NCI-H2029 (cell line): ENCODE measurements at regions not wholly inside any gene's neighbourhood (a gene's known extent, or its start where the extent isn't known, plus 50 kb on each side); places are given as distances from the start of the nearest gene placed in this dataset.
"Not testable (repeated sequence)": the region's sequence is repeated elsewhere in the genome, so short reads cannot be mapped to it uniquely, and the experiment has no call there.

Experiments used
- DNase-seq: peaks from one replicate; lab custom pipeline; 2025; lab: John Stamatoyannopoulos, UW

DNA sequence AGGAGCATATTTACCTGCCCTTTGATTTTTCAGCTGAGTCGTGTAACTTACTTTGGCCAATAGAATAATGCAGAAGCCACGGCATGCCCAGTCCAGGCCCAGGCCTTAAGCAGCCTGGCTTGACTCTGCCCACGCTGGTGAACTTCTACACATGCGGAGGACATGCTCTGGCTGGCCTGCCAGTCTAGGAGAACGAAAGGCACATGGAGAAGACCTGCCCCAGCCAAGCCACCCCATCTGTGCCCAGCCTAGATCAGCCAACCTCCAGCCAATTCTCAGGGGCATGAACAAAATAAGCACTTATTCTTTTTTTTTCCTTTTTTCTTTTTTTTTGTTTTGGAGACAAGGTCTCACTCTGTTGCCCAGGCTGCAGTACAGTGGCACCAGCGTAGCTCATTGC lies 112.7 kb upstream of the NANOS1 start:
- no peak for DNase-seq

DNA sequence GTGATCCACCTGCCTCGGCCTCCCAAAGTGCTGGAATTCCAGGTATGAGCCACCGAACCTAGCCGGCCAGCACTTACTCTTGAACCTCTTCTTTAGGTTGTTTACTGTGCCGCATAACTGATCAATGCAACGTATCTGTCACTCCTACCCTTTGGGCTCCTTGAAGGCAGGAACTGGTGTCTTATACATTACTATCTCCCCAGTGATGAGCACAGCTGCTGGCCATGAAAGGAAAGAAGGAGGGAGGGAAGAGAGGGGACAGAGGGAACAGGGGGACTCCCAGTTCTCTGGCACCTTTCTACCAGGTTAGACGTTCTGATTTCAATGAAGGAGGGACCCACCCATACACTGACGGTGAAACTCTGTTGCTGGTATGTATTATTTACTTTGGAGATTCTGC lies 111.8 kb upstream of the NANOS1 start:
- no peak for DNase-seq

DNA sequence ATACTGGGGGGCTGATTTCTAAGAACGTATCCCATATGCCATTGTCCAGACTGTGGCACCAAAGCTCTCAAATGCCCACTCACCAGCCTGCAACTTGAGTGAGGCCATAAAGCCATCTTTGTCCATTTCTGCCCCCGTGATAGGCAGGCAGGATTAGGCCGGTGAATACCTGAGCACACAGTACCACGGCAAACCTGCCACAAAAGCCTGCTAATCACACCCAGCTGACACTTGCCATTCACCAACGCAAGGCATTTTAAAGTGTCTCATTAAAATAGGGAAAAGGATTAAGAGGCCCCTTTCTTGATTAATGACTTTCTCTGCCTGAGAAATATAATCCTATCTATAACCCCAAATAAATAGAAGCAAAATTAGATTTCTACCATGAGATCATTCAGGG lies 111.4 kb upstream of the NANOS1 start:
- no peak for DNase-seq

DNA sequence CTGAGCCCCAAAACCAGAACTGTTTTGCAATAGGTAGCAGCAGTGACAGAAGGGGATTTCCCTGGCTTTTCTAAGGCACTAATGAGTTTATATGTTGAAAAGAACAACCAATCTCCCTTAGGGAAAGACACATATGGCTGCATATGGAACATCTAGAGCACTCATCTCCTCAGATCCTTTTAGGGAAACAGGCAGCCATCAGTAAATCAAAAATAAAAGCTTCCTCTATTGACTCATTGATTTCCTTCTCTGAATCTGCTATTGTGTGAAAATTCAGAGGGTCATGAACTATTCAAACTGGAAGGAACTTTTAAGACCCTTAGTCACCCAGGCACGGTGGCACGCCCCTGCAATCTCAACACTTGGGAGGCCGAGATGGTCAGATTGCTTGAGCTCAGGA lies 110.9 kb upstream of the NANOS1 start:
- DNase-seq: no peak

DNA sequence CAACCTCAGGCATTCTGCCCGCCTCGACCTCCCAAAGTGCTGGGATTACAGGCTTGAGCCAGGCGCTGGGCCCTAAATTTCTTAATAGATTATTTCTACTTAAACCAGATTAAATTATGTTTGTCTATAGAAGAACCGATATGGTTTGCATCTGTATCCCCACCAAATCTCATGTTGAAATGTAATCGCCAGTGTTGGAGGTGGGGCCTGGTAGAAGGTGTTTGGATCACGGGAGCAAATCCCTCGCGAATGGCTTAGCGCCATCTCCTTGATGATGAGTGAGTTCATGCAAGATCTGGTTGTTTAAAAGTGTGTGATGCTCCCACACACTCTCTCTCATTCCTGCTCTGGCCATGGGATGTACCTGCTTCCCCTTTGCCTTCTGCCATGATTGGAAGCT lies 109.3 kb upstream of the NANOS1 start:
- no peak for DNase-seq

DNA sequence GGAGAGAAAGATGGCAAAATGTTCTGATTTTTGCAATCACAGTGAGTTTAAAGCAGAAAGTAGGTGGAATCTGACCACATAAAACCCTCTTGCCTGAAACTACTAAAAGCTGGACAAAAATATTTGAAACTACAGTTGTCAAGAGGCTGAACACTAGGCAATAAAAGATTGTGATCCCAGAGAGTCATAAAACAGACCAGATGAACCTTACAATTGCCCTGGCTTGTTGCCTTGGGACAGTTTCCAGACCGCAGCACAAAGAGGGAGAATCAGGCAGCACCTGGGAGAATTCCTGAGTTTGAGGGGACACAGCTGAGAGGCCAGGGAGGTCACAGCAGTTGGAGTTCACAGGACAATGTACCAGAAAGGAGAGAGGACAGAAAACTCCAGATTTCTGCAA lies 107.3 kb upstream of the NANOS1 start:
- no peak for DNase-seq

DNA sequence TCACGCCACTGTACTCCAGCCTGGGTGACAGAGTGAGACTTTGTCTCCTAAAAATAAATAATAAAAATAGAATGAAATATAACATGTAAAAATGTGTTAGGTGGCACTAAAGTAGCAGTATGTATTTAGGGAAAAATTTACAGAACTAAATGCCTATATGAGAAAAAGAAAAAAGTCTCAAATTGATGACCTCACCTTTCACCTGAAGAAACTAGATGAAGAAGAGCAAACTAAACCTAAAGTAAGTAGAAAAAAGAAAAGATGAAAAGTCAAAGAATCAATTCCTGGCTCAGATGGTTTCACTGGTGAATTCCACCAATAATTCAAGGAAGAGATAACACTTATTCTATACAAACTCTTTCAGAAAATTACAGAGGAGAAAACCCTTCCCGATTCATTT lies 106.5 kb upstream of the NANOS1 start:
- DNase-seq: no peak

DNA sequence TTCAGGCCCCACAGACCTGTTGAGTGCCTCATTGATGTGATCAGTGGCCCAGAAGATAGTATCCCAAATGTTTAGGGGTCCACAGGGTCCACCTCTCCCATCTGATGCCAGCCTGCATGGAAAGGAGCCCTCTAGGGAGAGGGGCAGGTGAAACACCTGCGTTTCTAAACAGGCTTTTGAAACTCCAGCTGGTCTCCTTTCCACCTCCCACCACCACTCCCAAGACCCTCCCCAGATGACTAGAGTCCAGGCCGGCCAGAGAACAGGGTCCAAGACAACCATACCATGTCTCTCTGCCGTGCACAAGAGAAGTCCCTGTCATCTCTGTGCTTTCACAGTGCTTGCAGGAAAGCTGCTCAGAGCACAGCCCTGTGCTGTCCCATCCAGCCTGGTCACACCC lies 105.0 kb upstream of the NANOS1 start:
- no peak for DNase-seq

DNA sequence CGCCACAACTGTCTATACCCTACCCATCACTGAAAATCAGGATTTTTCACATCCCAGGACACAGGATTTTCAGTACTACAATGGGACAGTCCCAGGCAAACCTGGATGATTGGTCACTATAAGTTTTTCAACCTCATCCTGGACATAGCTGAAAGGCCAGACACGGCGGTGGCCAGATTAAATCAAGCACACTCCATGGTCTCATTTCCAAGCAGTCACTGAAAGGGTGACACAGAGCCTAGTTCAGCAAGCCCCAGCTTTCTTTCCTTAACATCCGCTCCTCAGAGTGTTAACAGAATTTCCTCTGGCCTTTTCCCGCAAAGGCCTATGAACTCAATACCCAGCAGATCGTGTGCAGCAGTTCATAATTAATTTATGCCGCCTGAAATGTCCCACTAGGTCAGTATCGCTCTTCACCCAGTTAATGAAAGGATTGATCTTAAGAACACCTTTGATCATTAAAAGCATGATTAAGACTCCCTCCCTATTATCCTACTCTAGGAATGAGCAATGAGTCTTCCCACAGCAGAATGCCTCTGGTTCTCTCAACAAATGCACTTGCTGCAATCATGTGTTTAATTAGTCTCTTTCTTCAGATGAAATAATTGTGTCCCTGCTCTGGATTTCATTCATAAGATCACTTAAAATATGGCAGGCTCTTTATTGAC lies 104.0 kb upstream of the NANOS1 start:
- no peak for DNase-seq

DNA sequence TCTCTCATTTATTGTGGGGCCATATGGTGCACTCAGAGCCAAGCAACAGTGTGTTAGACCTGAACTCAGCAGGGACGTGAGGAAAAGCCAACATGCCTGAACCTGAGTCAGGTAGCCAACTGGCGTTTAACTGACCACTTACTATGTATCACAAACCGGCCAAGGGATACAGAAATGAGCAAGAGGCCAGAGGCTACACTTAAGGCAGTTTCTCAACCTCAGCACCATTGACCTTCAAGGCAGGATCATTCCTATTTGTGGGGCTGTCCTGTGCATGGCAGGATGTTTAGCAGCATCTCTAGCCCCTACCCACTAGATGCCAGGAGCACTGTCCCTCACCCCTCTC lies 103.5 kb upstream of the NANOS1 start:
- DNase-seq: no peak

DNA sequence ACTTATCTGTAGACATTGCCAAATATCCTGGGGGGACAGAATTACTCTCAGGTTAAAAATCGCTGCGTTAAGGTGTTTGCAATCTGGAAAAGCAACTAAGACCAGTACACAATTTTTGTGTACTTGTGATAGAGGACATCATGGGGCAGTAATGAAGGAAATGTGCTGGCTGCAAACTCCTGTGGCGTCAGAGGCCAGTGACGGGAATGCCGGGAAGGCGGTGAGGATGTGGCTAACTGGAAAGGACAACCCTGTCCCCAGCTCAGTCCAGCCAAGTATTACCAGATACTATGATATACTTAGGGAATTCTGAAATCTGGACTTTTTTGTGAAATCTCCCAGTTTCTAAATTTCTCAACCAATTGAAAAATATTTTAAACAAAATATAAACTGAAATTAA lies 103.1 kb upstream of the NANOS1 start:
- no peak for DNase-seq

DNA sequence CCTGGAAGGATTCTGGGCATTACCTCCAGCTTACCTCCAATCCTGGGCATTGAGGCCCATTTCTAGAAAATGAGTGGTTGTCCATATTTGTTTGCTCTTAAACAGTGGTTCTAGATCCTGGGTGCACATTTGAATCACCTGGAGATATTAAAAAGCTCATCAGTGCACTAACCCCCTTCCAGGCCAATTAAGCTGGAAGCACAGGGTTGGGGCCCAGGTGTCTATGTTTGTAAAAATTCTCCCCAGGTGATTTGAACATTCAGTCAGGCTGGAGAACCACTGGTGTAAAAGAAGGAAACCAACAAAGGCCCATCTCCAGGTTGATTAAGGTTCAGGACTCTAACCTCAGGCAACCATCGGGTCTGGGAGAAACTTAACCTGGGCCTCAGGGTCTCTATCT lies 102.6 kb upstream of the NANOS1 start:
- no peak for DNase-seq

DNA sequence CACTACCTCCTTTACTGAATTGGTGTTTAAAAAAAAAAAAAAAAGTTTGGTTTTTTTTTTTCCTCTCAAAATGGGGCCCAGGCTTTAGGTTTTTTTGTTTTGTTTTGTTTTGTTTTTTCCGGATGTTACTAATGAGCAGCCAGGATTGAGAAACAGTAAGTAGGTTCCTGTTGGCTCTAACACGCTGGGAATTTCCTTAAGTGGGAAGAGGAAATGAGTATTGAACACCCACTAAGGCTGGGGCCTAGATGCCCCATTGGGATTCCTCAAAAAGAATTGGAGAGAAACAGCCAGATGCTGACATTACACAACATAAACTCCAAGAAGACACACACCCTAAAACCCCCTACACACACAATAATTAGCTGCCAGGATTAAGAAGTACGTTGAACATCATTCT lies 102.2 kb upstream of the NANOS1 start:
- no peak for DNase-seq

DNA sequence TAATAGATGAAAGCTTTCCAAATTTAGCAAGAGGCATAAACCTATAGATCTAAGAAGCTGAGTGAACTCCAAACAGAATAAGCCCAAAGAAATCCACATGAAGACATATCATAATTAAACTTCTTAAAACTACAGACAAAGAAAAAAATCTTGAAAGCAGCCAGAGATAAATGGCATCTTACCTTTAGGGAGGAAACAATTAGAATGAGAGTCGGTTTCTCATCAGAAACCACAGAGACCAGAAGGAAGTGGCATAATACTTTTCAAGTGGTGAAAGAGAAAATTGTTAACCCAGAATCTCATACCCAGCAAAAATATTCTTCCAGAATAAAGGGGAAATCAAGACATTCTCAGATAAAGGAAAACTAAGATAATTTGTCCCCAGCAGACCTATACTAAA lies 98.9 kb upstream of the NANOS1 start:
- DNase-seq: no peak

DNA sequence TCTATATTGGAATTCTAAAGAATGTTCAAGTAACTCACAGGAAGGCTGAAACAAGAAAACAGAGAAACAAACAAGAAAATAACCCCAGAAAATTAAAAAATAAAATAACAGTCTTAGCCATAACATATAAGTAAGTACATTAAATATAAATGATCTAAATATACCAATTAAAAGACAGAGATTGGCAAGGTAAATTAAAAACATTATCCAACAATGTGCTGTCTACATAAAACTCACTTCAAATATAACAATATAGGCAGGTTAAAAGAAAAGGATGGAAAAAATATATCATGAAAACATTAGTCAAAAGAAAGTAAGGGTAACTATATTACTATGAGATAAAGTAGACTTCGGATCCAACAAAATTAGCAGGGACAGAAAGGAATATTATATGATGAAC lies 98.1 kb upstream of the NANOS1 start:
- no peak for DNase-seq

DNA sequence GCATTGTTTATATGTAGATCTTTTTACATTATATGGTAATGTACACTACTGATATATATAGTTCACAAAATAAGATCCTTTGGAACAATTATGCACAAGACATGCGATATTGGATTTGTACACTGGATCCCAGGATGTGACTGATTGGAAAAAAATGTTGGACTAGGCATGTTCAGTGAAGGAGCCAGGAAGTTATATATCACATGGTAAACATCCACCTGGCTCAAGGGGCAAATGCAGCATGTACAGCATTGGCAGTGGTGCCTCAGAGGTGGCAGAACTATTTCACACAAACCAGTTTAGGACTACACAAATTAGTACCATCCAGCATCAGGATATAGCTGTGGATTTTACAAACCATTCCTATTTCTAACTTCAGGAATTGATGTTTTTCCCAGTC lies 97.4 kb upstream of the NANOS1 start:
- not testable (repeated sequence) for DNase-seq

DNA sequence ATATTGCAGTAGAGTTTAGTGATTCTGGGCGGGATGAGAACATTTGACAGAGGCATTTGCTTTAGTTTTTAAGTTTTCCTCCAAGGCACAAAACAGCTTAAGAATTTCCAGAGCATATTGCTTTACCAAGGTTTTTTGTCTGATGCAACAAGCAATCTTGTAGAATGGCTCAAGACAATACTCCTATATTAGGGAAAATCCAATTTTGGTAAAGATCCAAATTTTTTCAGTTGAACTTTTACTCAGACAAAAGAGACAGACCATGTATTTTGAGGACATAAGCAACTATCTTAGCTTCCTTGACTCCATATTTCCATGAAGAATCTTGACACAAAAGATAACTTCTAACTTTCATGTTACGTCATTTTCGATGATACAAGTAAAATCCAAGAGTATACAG lies 92.3 kb upstream of the NANOS1 start:
- no peak for DNase-seq

DNA sequence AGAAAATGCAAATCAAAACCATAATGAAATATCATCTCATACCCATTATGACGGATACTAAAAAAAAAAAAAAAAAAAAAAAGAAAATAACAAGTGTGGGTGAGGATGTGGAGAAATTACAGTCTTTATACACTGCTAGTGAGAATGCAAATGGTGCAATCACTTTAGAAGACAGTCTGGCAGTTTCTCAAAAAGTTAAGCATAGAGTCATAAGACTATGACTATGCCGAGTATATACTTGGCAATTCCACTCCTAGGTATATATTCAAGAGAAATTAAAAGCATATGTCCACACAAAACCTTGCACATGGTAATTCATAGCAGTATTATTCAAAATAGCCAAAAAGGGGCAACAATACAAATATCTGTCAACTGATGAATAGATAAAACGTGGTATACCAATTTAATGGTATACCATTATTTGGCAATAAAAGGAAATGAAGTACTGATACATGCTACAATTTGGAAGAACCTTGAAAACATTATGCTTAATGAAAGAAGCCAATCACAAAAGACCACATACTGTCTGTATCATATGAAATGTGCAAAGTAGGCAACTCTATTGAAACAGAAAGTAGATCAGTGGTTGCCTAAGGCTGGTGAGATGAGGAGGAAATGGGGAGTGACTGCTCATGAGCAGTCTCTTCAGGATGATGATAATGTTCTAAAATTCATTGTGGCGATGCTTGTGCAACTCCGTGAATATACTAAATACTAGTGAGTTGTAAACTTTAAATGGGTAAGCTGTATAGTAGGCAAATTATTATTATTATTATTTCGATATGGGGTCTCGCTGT lies 90.1 kb upstream of the NANOS1 start:
- no peak for DNase-seq

DNA sequence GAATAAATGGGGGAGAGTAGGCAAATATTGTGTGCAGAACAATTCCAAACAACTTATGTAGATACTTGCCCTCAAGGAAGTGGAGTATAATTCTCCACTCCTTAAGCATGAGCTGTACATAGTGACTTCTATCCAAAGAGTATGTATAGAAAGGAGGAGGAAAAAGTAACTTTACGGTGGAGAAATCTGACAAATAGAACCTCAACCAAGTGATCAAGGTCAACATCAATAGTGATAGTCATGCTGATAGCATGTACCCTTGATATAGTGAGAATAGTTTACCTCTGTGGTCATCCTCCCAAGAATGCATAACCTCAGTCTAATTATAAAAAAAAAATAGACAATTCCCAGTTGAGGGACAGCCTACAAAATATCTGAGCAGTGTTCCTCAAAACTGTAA lies 89.1 kb upstream of the NANOS1 start:
- no peak for DNase-seq

DNA sequence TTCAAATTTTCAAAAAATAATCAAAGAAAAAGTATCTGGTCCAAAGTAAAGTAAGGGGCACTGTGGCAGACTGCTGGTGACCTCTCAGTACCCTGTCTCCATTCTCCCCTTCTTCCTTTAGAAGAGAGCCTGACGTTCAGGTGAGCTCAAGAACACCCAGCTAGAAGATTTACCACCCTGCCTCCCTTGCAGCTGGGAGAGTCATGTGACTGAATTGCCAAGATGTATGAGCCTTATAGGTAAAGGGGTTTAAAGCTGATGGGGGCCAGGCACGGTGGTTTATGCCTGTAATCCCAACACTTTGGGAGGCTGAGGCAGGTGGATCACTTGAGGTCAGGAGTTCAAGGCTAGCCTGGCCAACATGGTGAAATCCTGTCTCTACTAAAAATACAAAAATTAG lies 86.3 kb upstream of the NANOS1 start:
- DNase-seq: no peak

DNA sequence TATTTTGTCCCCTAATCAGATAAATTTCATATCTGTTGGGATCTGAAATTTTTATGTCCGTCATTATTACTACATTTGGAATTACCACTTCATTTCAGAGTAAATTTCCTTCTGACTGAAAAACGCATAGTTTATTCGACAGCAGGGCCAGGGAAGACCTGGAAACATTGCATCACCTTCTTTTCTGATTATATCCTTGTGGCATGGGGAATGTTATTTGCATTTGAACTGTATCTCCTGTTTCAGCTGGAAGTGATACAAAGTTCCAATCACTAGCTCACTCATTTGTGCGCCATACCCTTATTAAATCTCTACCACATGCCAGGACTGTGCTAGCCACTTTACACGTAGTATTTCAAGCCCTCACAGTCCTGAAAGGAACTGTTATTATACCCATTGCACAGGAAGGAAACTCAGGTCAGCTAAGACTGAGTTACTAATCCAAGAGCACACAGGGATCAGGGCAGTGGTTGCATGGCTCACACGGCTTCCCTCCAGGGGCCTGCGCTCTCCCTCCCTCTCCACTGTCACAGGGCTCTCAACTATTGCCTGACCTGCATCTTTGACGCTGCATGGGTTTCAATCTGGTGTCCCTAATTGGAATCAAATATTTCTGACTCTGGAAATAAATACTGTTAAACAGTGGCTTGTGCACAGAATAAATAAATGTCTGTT lies 84.4 kb upstream of the NANOS1 start:
- no peak for DNase-seq

DNA sequence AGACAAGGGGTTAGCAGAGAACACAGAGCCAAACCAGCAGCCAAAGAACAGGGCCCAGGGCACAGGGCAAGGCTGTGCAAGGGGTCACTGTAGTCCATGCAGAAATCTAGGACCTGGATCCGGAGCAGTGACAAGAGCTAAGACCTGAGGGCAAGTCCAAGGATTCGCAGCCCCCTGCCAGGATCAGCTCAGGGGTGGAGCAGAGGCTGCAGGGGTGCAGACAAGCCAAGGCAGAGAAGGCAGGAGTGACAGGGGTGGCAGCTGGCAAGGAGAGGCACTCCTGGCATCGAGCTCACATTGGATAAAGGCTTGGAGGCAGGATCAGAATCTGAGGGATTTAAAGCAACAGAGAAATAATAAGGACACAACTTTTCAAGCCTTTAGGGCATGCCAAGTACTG lies 80.7 kb upstream of the NANOS1 start:
- no peak for DNase-seq

DNA sequence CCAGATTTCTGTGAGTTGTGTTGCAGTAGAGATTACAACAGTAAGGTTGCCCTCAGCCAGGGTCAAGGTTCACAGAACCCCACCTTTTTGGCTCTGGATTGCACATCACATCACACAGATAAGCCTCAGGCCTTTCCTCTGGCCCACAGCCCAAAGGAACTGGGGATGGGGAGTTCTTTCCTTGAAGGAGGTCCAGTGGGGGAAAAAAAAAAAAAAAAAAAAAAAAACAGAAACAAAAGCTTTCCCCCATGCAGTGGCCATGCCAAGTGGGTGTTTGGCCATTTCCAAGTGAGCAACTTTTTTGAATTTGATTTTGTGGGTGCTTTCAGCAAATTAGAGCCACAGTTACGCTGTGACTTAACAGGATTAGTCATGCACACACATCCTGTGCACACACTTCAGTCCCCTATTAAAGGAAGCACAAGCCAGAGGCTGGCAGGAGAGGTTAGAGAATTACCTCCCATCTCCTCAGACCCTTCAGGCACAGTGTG lies 79.3 kb upstream of the NANOS1 start:
- peak; percentile 10 for DNase-seq
